GM12892 (cell line): ENCODE measurements at regions not wholly inside any gene's neighbourhood (a gene's known extent, or its start where the extent isn't known, plus 50 kb on each side); places are given as distances from the start of the nearest gene placed in this dataset.
"Not testable (repeated sequence)": the region's sequence is repeated elsewhere in the genome, so short reads cannot be mapped to it uniquely, and the experiment has no call there.

Source experiments
- DNase-seq: peaks from one replicate; pipeline ENCODE4 v3.0.0; 2011; ENCODE audit not compliant: insufficient read length
- FAIRE-seq: peaks from 2 replicates; lab custom pipeline; 2011; peaks lifted over from hg19 to GRCh38; lab: Jason Lieb, UNC
- POLR2A ChIP-seq: IDR thresholded peaks from 2 replicates; pipeline ENCODE4 v1.6.1; 2011; ENCODE audit warnings: low read depth, low read length, control low read depth
- POLR2AphosphoS5 ChIP-seq: IDR thresholded peaks from 2 replicates; pipeline ENCODE4 v1.6.1; 2011; ENCODE audit warnings: low read depth, low read length, control low read depth
- TAF1 ChIP-seq: IDR thresholded peaks from 2 replicates; pipeline ENCODE4 v1.6.1; 2011; ENCODE audit warnings: low read depth, mild to moderate bottlenecking, control low read depth, low read length, borderline replicate concordance

DNA sequence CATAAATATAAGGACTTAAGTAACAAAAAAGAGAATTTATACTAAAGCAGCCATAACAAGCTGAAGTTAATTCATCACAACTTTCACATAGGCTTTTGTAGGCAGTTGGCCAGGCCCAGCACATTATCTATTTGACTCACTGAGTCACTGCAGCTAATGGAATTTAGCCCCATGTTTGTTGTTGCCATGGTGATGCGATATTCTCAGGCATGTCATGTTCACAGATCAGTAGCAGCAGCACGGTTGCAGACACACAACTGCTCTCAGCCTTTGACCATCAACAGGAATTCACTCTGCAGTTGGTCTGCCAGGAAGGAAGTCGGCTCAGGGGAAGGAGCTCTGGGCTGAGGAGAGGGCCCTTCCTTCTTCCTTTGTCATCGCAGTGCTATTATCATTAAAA is 639.8 kb downstream of the TMEM182 start:
- DNase-seq = no peak
- no peak for FAIRE-seq
- no peak for TF ChIP-seq POLR2AphosphoS5
- TF ChIP-seq TAF1 = no peak
- TF ChIP-seq POLR2A = no peak

DNA sequence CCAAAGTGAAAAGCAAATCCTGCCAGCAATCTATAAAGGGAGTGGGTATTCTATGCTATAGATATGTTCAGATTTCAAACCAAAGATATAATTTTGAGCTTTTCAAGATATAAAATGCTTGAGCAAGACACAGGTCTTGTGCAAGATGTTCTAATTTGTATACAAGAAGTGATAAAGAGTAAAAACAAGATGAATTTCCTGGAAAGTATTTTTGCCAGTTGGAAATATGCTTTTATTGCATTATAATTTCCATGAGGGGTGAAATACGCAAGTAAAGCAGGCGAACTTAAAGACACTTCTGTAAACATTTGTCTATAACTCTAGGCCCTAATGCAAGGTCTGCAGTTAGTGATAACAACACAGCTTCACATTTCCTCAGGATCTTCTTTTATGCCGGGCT is 640.5 kb downstream of the TMEM182 start:
- no peak for DNase-seq
- no peak for TF ChIP-seq POLR2A
- TF ChIP-seq TAF1 = no peak
- TF ChIP-seq POLR2AphosphoS5 = no peak
- no peak for FAIRE-seq

- no peak for TF ChIP-seq POLR2A
- no peak for TF ChIP-seq POLR2AphosphoS5
- DNase-seq (no peak), FAIRE-seq (no peak)
These were observed 641.1 kb downstream of the TMEM182 start for GRCh38 chr2:103402944-103403343.

GRCh38 chr2:103403388-103403787 is 641.6 kb downstream of the TMEM182 start:
- FAIRE-seq, DNase-seq: not testable (repeated sequence)

DNA sequence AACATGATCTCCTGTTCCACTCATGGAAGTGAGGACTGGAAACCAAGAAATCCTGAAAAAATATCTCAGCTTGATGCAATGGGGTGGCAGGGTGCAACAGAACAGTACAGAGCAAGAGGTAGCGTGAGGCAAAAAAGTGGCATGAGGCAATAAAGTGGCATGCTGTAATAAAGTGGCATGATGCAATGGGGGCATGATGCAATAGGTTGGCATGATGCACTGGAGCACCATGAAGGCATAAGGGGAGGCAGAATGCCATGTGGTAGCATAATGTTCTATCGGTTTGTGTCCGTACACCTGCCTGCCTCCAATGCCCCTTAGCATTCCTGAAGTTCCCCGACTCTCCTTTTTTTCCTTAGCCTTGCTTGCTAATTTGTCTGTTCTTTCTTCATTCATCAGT is 648.4 kb downstream of the TMEM182 start:
- DNase-seq (no peak), FAIRE-seq (no peak)
- TF ChIP-seq POLR2A (no peak), POLR2AphosphoS5 (no peak), TAF1 (no peak)

GRCh38 chr2:103419506-103419905 is 657.7 kb downstream of the TMEM182 start:
- no peak for TF ChIP-seq POLR2A
- no peak for TF ChIP-seq TAF1
- TF ChIP-seq POLR2AphosphoS5 = no peak
- DNase-seq (no peak), FAIRE-seq (no peak)

DNA sequence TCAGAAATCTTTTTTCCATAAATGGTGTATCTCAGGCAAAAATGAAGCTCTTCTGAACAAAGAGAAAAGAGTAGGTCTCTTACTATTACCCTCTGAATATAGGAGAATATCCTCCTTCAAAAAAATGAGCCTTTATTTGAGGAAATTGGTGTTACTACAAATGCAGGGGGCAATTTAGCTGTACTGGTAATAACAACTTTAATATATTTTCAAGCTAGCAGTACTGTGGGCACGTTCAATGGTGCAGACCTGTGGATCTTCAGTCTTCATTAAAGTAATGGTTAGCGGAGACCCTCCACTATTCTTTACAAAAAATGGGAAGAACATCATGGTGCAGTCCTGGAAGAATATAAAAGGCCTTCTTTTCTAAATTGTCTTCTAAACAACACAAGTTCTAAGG is 661.3 kb downstream of the TMEM182 start:
- DNase-seq = no peak
- FAIRE-seq = no peak
- no peak for TF ChIP-seq POLR2A
- TF ChIP-seq POLR2AphosphoS5 = no peak
- no peak for TF ChIP-seq TAF1

GRCh38 chr2:103427567-103427966 is 665.7 kb downstream of the TMEM182 start:
- no peak for FAIRE-seq
- TF ChIP-seq POLR2AphosphoS5 (no peak), POLR2A (no peak), TAF1 (no peak)
- no peak for DNase-seq

- no peak for DNase-seq
- TF ChIP-seq POLR2A = no peak
- TF ChIP-seq POLR2AphosphoS5 = no peak
- no peak for TF ChIP-seq TAF1
- no peak for FAIRE-seq
These were observed 668.4 kb downstream of the TMEM182 start for GRCh38 chr2:103430191-103430590.

DNA sequence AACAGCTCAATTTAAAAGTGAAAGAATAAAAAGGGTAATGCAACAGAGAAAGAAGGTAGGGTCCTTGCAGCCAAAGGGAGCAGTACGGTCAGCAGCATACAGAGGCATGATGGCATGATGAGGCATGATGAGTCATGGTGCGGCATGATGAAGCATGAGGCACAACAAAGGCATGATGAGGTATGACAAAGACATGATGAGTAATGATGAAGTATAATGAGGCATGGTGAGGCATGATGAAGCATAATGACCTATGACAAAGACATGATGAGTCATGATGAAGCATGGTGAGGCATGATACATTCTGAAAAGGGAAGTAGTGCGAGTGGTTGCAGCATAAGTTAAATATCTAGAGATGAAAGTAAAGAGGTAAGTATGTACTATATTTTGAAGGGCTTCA is 673.2 kb downstream of the TMEM182 start:
- no peak for FAIRE-seq
- TF ChIP-seq TAF1 (no peak), POLR2AphosphoS5 (no peak), POLR2A (no peak)
- no peak for DNase-seq

DNA sequence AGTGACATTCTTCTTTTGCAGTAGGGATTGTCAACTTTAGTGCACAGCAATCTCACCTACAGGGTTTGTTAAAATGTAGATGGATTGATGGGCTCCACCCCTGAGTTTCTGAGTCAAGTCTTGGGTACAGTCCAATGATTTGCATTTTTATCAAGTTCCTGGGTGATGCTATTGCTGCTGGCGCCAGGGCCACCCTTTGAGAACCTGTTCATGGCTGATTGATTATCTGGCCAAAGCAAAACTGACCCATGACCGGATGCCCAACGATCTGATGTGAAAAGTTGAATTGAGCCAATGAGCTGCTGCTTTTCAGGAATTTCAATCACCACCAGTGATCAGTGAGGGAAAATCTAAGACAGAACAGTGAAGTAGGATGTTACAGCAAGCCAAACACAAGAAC is 675.3 kb downstream of the TMEM182 start:
- TF ChIP-seq POLR2A (no peak), POLR2AphosphoS5 (no peak), TAF1 (no peak)
- FAIRE-seq = no peak
- DNase-seq = no peak

GRCh38 chr2:103445347-103445746 is 683.5 kb downstream of the TMEM182 start:
- DNase-seq (no peak), FAIRE-seq (no peak)
- TF ChIP-seq TAF1 (no peak), POLR2A (no peak), POLR2AphosphoS5 (no peak)

- DNase-seq (no peak), FAIRE-seq (no peak)
- TF ChIP-seq POLR2A (no peak), POLR2AphosphoS5 (no peak), TAF1 (no peak)
These were observed 686.7 kb downstream of the TMEM182 start for GRCh38 chr2:103448495-103448894.

DNA sequence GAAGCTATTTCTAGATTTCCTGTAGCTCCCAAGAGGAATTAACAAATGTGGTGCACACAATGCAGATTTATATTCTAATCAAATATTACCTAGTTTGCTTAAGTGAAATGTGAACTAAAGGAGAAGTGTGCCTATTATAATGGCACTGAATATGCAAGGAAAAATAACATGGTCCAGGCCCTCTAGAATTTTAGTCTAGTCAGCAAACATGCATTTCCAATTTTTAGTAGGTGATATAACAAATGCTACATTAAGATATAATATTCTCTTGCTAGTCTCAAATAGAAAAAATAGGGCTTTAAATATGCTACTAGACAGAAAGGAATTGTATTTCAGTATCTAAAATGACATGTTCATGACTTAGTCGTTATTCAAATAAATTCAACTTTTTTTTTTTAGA is 689.5 kb downstream of the TMEM182 start:
- DNase-seq = no peak
- no peak for TF ChIP-seq POLR2A
- no peak for TF ChIP-seq TAF1
- TF ChIP-seq POLR2AphosphoS5 = no peak
- no peak for FAIRE-seq
